ENCODE measurements at regions not wholly inside any gene's neighbourhood (a gene's known extent, or its start where the extent isn't known, plus 50 kb on each side); places are given as distances from the start of the nearest gene placed in this dataset.

DNA sequence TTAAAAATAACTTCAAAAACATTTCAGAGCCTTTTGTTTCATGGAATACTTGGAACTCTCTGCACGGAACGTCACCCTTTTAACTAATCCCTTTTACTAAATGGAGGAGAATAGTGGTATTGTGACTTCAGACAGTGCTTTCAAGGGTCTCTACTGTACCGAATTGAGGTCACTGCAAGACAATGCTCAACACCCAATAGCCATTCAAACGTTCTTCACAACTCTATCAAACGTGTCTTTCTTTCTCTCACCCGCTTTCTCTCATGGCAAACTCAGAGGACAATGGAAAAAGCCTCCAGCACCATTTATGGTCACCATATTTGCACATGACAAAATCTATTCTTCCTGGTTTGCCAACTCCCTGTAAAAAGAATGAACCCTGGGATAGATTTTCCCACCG, 132.1 kb upstream of the SOX5 start:
- Histone ChIP-seq H4K91ac (ENCODE audit: insufficient read depth, low read depth, low read length) (no peak overlapping the region), H2BK5ac (ENCODE audit: low read depth, low read length, poor library complexity, severe bottlenecking) (no peak overlapping the region), H2AK9ac (replicated peaks; ENCODE audit: low read depth, low read length, poor library complexity) (no peak overlapping the region), H3K27me3 (ENCODE audit: control insufficient read depth, insufficient read depth, low read length) (no peaks in the 10 kb centered on the region), H3K9me1 (ENCODE audit: insufficient read depth, low read length) (peaks cover 6% of the 10 kb centered on the region; the same call in 1 of the 2 replicates), H4K5ac (ENCODE audit: low read depth, low read length) (no peak overlapping the region), H3K4me2 (ENCODE audit: low read depth, low read length) (no peak overlapping the region), H4K20me1 (ENCODE audit: insufficient read depth, low read length) (no peaks in the 10 kb centered on the region), H2BK20ac (ENCODE audit: low read depth, low read length) (no peak overlapping the region), H2AFZ (replicated peaks; ENCODE audit: low read length, poor library complexity) (no peak overlapping the region), H3K23ac (ENCODE audit: low read depth, low read length) (no peak overlapping the region), H4K8ac (ENCODE audit: low read depth in 2 of 2, low read length in 2 of 2) (no peak overlapping the region), H3K4me1 (ENCODE audit: control insufficient read depth, insufficient read depth, low read length) (no peaks in the 10 kb centered on the region), H2BK15ac (ENCODE audit: low read depth, low read length) (no peak overlapping the region), H3K79me1 (ENCODE audit: low read depth in 1 of 2, low read length in 2 of 2) (no peaks in the 10 kb centered on the region), H3K56ac (ENCODE audit: extremely low read depth, insufficient read depth, low read length) (no peak overlapping the region), H3K27ac (ENCODE audit: insufficient read depth, low read length) (no peak overlapping the region), H3K9ac (ENCODE audit: low read depth, low read length) (no peak overlapping the region), H2AK5ac (ENCODE audit: low read depth, low read length) (no peak overlapping the region), H2BK120ac (ENCODE audit: low read depth, low read length) (no peak overlapping the region), H3K9me3 (ENCODE audit: control insufficient read depth, insufficient read depth, low read length) (no peaks in the 10 kb centered on the region), H3K36me3 (ENCODE audit: control insufficient read depth, insufficient read depth, low read length) (no peaks in the 10 kb centered on the region), H3K4me3 (ENCODE audit: insufficient read depth, low read depth, low read length) (no peak overlapping the region), H3K18ac (ENCODE audit: low read depth, low read length) (no peak overlapping the region), H3K14ac (replicated peaks; ENCODE audit: low read depth, low read length) (no peak overlapping the region), H3K4ac (ENCODE audit: low read depth, low read length) (no peak overlapping the region)
- ChIA-PET CTCF (no interaction called here), POLR2A (ENCODE audit: unreplicated experiment) (no interaction called here)
- 100% methylated on average over 2 of the region's 7 CpGs; no CpG with 5 or more reads in 1 of the 2 experiments for WGBS, 2 experiments (ENCODE audit: extremely low coverage in 2 of 2, insufficient read length in 1 of 2)
- in situ Hi-C loops (cut with MboI; ENCODE audit: low sequenced_read_pairs) (no loop called here), dilution Hi-C loops (cut with HindIII; ENCODE audit: low sequenced_read_pairs, unreplicated experiment) (no loop called here), intact Hi-C loops (cut with micrococcal nuclease) (no loop called here)
- DNase-seq = no peak
- no peak for TF ChIP-seq MAZ (IDR thresholded peaks at IDR 0.05; ENCODE audit: borderline replicate concordance, low read depth, low read length)
- ATAC-seq (ENCODE audit: low read depth) = no peak
- BruUV-seq (replicated peaks) = no TSS peak

All from IMR-90 (cell line).